ENCODE measurements at regions not wholly inside any gene's neighbourhood (a gene's known extent, or its start where the extent isn't known, plus 50 kb on each side); places are given as distances from the start of the nearest gene placed in this dataset.
"Not testable (repeated sequence)": the region's sequence is repeated elsewhere in the genome, so short reads cannot be mapped to it uniquely, and the experiment has no call there.

DNA sequence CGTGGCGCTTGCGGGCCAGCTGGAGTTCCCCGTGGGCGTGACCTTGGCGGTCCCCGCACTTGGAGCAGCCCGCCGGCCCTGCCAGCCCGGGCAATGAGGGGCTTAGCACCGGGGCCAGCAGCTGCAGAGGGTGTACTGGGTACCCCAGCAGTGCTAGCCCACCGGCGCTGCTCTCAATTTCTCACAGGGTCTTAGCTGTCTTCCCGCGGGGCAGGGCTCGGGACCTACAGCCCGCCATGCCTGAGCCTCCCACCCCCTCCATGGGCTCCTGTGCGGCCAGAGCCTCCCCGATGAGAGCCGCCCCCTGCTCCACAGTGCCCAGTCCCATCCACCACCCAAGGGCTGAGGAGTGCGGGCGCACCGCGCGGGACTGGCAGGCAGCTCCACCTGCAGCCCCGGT lies 94.0 kb upstream of the NIPBL start:
- TF ChIP-seq POLR2A (IDR thresholded peaks at IDR 0.05; ENCODE audit: low read length); GATA1 (IDR thresholded peaks at IDR 0.05; ENCODE audit: low read depth, low read length): not testable (repeated sequence)
